ENCODE measurements at regions not wholly inside any gene's neighbourhood (a gene's known extent, or its start where the extent isn't known, plus 50 kb on each side); places are given as distances from the start of the nearest gene placed in this dataset.

- no peak for TF ChIP-seq ETS1 (IDR thresholded peaks at IDR 0.05)
Observed at GRCh38 chr5:92023555-92023954, 640.4 kb upstream of the ARRDC3 start (continued).

GRCh38 chr5:92023141-92023471 is 640.0 kb upstream of the ARRDC3 start:
- Histone ChIP-seq H3K36me3 (ENCODE audit: insufficient read depth) (no peaks in the 10 kb centered on the region), H3K79me2 (replicated peaks; ENCODE audit: insufficient read depth) (no peaks in the 10 kb centered on the region), H3K4me2 (no peak overlapping the region), H3K4me1 (ENCODE audit: insufficient read depth) (no peaks in the 10 kb centered on the region), H3K9me2 (ENCODE audit: insufficient read depth) (no peaks in the 10 kb centered on the region), H4K20me1 (replicated peaks; ENCODE audit: insufficient read depth) (no peaks in the 10 kb centered on the region), H3K4me3 (no peak overlapping the region), H3F3A (replicated peaks; ENCODE audit: low read depth) (no peaks in the 10 kb centered on the region), H3K27me3 (ENCODE audit: insufficient read depth) (no peaks in the 10 kb centered on the region), H2AFZ (no peak overlapping the region), H3K27ac (ENCODE audit: low read depth) (no peak overlapping the region)
- no peak for DNase-seq (ENCODE audit: low spot score)
- no peaks in the 10 kb centered on the region for H3K27me3 Mint-ChIP-seq (ENCODE audit: insufficient read depth, low read depth, poor library complexity)
- H3K4me1 Mint-ChIP-seq: peaks cover under 1% of the 10 kb centered on the region; the same call in 2 of the 3 replicates
- no peak for ATAC-seq
- no peak overlapping the region for H3K4me3 Mint-ChIP-seq
- no peak overlapping the region for H3K27ac Mint-ChIP-seq
- TF ChIP-seq ZNF331 (CRISPR knock-in tag; IDR thresholded peaks at IDR 0.05; ENCODE audit: low read depth): no peak
- no peak for TF ChIP-seq CTCF (conservative IDR thresholded peaks at IDR 0.05; ENCODE audit: low read depth in 2 of 2)
- no peak for TF ChIP-seq NANOG (IDR thresholded peaks at IDR 0.05; ENCODE audit: borderline replicate concordance)
- no peak for TF ChIP-seq EZH2 (IDR thresholded peaks at IDR 0.05; ENCODE audit: low read depth, unreplicated experiment)
- TF ChIP-seq JUNB (IDR thresholded peaks at IDR 0.05; ENCODE audit: unreplicated experiment): no peak
- TF ChIP-seq STAT1 (IDR thresholded peaks at IDR 0.05; ENCODE audit: unreplicated experiment): no peak
- TF ChIP-seq REST (IDR thresholded peaks at IDR 0.05; ENCODE audit: unreplicated experiment): no peak
- no peak for TF ChIP-seq POLR2AphosphoS5 (IDR thresholded peaks at IDR 0.05; ENCODE audit: low read depth)
- TF ChIP-seq ZNF114 (CRISPR knock-in tag; IDR thresholded peaks at IDR 0.05): no peak
- TF ChIP-seq EZH2phosphoT487 (IDR thresholded peaks at IDR 0.05; ENCODE audit: unreplicated experiment): no peak
- no peak for TF ChIP-seq ZNF462 (CRISPR knock-in tag; IDR thresholded peaks at IDR 0.05)
- no peak for TF ChIP-seq ETS1 (IDR thresholded peaks at IDR 0.05)
- no peak for TF ChIP-seq CREB1 (CRISPR knock-in tag; IDR thresholded peaks at IDR 0.05; ENCODE audit: low read depth)
- no peaks in the 10 kb centered on the region for H3K36me3 Mint-ChIP-seq (ENCODE audit: low read depth)
- no peaks in the 10 kb centered on the region for H3K9me3 Mint-ChIP-seq

All from GM23338 (cell line).